GM23338 (cell line): ENCODE measurements at regions not wholly inside any gene's neighbourhood (a gene's known extent, or its start where the extent isn't known, plus 50 kb on each side); places are given as distances from the start of the nearest gene placed in this dataset.

ENCODE experiments used
- CREB1 ChIP-seq: fragments of 250-450 bp; sonication (Bioruptor Pico); IDR thresholded peaks from 2 replicates; pipeline ENCODE4 v1.5.0; 2020; ENCODE audit warnings: low read depth, mild to moderate bottlenecking, moderate library complexity
- EZH2 ChIP-seq: fragments of 200-600 bp; sonication (generic); IDR thresholded peaks from one replicate; pipeline ENCODE4 v1.8.0; 2017; ENCODE audit warnings: antibody characterized with exemption, mild to moderate bottlenecking, low read depth; ENCODE audit not compliant: unreplicated experiment
- EZH2phosphoT487 ChIP-seq: fragments of 200-600 bp; sonication (generic); IDR thresholded peaks from one replicate; pipeline ENCODE4 v1.8.1; 2018; ENCODE audit warnings: antibody characterized with exemption; ENCODE audit not compliant: unreplicated experiment
- JUNB ChIP-seq: IDR thresholded peaks from one replicate; pipeline ENCODE4 v1.6.1; 2016; ENCODE audit warnings: antibody characterized with exemption; ENCODE audit not compliant: unreplicated experiment
- NANOG ChIP-seq: IDR thresholded peaks from 2 replicates; pipeline ENCODE4 v1.6.1; 2016; ENCODE audit warnings: antibody characterized with exemption, borderline replicate concordance
- POLR2AphosphoS5 ChIP-seq: IDR thresholded peaks from 2 replicates; pipeline ENCODE4 v1.6.1; 2016; ENCODE audit warnings: antibody characterized with exemption, low read depth
- STAT1 ChIP-seq: IDR thresholded peaks from one replicate; pipeline ENCODE4 v1.6.1; 2016; ENCODE audit warnings: antibody characterized with exemption; ENCODE audit not compliant: unreplicated experiment
- ZNF114 ChIP-seq: fragments of 250-450 bp; sonication (Bioruptor Pico); IDR thresholded peaks from 2 replicates; pipeline ENCODE4 v1.5.0; 2020; ENCODE audit warnings: mild to moderate bottlenecking, moderate library complexity
- ZNF331 ChIP-seq: fragments of 250-450 bp; sonication (Bioruptor Pico); IDR thresholded peaks from 2 replicates; pipeline ENCODE4 v1.5.0; 2020; ENCODE audit warnings: low read depth, mild to moderate bottlenecking, moderate library complexity
- TF ChIP-seq, protein P1 (sequence below), 2 experiments: fragments of 200-600 bp in 1 of 2; sonication (generic) in 1 of 2; conservative IDR thresholded peaks; 2 replicates each; pipeline versions ENCODE4 v1.5.1 to v1.6.1; 2016 to 2017; ENCODE audit warnings: antibody characterized with exemption in 2 of 2, low read depth in 2 of 2, mild to moderate bottlenecking in 2 of 2, moderate library complexity in 1 of 2
- TF ChIP-seq, protein P2 (sequence below): IDR thresholded peaks from one replicate; pipeline ENCODE4 v1.6.1; 2018; ENCODE audit warnings: antibody characterized with exemption; ENCODE audit not compliant: unreplicated experiment
- TF ChIP-seq, protein P3 (sequence below): IDR thresholded peaks from 2 replicates; pipeline ENCODE4 v1.6.1; 2016; ENCODE audit warnings: antibody characterized with exemption
- TF ChIP-seq, protein P4 (sequence below): fragments of 250-450 bp; sonication (Bioruptor Pico); IDR thresholded peaks from 2 replicates; pipeline ENCODE4 v1.5.0; 2020; ENCODE audit warnings: mild to moderate bottlenecking, moderate library complexity

DNA sequence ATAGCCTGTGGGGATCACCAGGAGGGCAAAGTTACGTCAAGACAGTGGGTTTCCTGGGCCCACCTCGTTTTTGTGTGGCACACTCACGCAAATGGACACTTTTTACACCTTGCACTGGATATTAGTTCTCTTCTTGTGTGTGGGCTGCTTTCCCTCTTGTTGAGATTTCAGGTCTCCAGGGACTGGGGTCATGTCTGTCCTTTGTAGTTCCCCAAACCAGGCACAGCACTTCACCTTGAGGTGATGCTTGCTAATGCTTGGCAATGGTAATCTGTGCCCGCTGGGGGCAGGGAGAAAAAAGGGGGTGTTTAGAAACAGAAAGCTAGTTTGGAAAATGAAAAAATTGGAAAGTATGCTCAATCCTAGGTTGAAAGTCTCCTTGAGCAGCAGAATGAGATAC is 195.3 kb downstream of the PTEN start:
- TF ChIP-seq, protein P1, sequence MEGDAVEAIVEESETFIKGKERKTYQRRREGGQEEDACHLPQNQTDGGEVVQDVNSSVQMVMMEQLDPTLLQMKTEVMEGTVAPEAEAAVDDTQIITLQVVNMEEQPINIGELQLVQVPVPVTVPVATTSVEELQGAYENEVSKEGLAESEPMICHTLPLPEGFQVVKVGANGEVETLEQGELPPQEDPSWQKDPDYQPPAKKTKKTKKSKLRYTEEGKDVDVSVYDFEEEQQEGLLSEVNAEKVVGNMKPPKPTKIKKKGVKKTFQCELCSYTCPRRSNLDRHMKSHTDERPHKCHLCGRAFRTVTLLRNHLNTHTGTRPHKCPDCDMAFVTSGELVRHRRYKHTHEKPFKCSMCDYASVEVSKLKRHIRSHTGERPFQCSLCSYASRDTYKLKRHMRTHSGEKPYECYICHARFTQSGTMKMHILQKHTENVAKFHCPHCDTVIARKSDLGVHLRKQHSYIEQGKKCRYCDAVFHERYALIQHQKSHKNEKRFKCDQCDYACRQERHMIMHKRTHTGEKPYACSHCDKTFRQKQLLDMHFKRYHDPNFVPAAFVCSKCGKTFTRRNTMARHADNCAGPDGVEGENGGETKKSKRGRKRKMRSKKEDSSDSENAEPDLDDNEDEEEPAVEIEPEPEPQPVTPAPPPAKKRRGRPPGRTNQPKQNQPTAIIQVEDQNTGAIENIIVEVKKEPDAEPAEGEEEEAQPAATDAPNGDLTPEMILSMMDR (conservative IDR thresholded peaks at IDR 0.05; ENCODE audit: low read depth in 2 of 2) = no peak
- TF ChIP-seq EZH2 = no peak
- no peak for TF ChIP-seq JUNB
- no peak for TF ChIP-seq EZH2phosphoT487
- TF ChIP-seq POLR2AphosphoS5 = no peak
- no peak for TF ChIP-seq CREB1 (CRISPR knock-in tag)
- TF ChIP-seq, protein P2, sequence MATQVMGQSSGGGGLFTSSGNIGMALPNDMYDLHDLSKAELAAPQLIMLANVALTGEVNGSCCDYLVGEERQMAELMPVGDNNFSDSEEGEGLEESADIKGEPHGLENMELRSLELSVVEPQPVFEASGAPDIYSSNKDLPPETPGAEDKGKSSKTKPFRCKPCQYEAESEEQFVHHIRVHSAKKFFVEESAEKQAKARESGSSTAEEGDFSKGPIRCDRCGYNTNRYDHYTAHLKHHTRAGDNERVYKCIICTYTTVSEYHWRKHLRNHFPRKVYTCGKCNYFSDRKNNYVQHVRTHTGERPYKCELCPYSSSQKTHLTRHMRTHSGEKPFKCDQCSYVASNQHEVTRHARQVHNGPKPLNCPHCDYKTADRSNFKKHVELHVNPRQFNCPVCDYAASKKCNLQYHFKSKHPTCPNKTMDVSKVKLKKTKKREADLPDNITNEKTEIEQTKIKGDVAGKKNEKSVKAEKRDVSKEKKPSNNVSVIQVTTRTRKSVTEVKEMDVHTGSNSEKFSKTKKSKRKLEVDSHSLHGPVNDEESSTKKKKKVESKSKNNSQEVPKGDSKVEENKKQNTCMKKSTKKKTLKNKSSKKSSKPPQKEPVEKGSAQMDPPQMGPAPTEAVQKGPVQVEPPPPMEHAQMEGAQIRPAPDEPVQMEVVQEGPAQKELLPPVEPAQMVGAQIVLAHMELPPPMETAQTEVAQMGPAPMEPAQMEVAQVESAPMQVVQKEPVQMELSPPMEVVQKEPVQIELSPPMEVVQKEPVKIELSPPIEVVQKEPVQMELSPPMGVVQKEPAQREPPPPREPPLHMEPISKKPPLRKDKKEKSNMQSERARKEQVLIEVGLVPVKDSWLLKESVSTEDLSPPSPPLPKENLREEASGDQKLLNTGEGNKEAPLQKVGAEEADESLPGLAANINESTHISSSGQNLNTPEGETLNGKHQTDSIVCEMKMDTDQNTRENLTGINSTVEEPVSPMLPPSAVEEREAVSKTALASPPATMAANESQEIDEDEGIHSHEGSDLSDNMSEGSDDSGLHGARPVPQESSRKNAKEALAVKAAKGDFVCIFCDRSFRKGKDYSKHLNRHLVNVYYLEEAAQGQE = no peak
- no peak for TF ChIP-seq NANOG
- TF ChIP-seq, protein P3, sequence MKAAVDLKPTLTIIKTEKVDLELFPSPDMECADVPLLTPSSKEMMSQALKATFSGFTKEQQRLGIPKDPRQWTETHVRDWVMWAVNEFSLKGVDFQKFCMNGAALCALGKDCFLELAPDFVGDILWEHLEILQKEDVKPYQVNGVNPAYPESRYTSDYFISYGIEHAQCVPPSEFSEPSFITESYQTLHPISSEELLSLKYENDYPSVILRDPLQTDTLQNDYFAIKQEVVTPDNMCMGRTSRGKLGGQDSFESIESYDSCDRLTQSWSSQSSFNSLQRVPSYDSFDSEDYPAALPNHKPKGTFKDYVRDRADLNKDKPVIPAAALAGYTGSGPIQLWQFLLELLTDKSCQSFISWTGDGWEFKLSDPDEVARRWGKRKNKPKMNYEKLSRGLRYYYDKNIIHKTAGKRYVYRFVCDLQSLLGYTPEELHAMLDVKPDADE = no peak
- TF ChIP-seq ZNF331 (CRISPR knock-in tag) = no peak
- no peak for TF ChIP-seq STAT1
- TF ChIP-seq ZNF114 = no peak
- TF ChIP-seq, protein P4, sequence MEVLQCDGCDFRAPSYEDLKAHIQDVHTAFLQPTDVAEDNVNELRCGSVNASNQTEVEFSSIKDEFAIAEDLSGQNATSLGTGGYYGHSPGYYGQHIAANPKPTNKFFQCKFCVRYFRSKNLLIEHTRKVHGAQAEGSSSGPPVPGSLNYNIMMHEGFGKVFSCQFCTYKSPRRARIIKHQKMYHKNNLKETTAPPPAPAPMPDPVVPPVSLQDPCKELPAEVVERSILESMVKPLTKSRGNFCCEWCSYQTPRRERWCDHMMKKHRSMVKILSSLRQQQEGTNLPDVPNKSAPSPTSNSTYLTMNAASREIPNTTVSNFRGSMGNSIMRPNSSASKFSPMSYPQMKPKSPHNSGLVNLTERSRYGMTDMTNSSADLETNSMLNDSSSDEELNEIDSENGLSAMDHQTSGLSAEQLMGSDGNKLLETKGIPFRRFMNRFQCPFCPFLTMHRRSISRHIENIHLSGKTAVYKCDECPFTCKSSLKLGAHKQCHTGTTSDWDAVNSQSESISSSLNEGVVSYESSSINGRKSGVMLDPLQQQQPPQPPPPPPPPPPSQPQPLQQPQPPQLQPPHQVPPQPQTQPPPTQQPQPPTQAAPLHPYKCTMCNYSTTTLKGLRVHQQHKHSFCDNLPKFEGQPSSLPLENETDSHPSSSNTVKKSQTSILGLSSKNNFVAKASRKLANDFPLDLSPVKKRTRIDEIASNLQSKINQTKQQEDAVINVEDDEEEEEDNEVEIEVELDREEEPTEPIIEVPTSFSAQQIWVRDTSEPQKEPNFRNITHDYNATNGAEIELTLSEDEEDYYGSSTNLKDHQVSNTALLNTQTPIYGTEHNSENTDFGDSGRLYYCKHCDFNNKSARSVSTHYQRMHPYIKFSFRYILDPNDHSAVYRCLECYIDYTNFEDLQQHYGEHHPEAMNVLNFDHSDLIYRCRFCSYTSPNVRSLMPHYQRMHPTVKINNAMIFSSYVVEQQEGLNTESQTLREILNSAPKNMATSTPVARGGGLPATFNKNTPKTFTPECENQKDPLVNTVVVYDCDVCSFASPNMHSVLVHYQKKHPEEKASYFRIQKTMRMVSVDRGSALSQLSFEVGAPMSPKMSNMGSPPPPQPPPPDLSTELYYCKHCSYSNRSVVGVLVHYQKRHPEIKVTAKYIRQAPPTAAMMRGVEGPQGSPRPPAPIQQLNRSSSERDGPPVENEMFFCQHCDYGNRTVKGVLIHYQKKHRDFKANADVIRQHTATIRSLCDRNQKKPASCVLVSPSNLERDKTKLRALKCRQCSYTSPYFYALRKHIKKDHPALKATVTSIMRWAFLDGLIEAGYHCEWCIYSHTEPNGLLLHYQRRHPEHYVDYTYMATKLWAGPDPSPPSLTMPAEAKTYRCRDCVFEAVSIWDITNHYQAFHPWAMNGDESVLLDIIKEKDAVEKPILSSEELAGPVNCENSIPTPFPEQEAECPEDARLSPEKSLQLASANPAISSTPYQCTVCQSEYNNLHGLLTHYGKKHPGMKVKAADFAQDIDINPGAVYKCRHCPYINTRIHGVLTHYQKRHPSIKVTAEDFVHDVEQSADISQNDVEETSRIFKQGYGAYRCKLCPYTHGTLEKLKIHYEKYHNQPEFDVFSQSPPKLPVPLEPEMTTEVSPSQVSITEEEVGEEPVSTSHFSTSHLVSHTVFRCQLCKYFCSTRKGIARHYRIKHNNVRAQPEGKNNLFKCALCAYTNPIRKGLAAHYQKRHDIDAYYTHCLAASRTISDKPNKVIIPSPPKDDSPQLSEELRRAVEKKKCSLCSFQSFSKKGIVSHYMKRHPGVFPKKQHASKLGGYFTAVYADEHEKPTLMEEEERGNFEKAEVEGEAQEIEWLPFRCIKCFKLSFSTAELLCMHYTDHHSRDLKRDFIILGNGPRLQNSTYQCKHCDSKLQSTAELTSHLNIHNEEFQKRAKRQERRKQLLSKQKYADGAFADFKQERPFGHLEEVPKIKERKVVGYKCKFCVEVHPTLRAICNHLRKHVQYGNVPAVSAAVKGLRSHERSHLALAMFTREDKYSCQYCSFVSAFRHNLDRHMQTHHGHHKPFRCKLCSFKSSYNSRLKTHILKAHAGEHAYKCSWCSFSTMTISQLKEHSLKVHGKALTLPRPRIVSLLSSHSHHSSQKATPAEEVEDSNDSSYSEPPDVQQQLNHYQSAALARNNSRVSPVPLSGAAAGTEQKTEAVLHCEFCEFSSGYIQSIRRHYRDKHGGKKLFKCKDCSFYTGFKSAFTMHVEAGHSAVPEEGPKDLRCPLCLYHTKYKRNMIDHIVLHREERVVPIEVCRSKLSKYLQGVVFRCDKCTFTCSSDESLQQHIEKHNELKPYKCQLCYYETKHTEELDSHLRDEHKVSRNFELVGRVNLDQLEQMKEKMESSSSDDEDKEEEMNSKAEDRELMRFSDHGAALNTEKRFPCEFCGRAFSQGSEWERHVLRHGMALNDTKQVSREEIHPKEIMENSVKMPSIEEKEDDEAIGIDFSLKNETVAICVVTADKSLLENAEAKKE (CRISPR knock-in tag) = no peak
